Right atrium auricular region (tissue), 2 donors: ENCODE measurements at regions not wholly inside any gene's neighbourhood (a gene's known extent, or its start where the extent isn't known, plus 50 kb on each side); places are given as distances from the start of the nearest gene placed in this dataset.
"Not testable (repeated sequence)": the region's sequence is repeated elsewhere in the genome, so short reads cannot be mapped to it uniquely, and the experiment has no call there.

Experiments
- DNase-seq: peaks from one replicate; pipeline ENCODE4 v3.0.0-alpha.2; 2019; ENCODE audit warnings: low spot score
- H3K27ac ChIP-seq, 2 donors: fragments of 200-600 bp; sonication (generic); 1 replicate in 1 of 2; 2 replicates in 1 of 2; pipeline ENCODE4 v1.5.1; 2016 to 2019
- H3K27me3 ChIP-seq, 2 donors: fragments of 200-600 bp; sonication (generic); one replicate each; pipeline versions ENCODE4 v1.5.1 to v1.6.0; 2017 to 2019
- H3K36me3 ChIP-seq: fragments of 200-600 bp; sonication (generic); one replicate; pipeline ENCODE4 v1.5.1; 2016
- H3K4me1 ChIP-seq, 2 donors: fragments of 200-600 bp; sonication (generic); one replicate each; pipeline versions ENCODE4 v1.5.1 to v1.6.0; 2017 to 2019
- H3K4me3 ChIP-seq, 2 donors: fragments of 200-600 bp; sonication (generic); 1 replicate in 1 of 2; 2 replicates in 1 of 2; pipeline ENCODE4 v1.5.1; 2017 to 2019; ENCODE audit warnings: mild to moderate bottlenecking in 1 of 2, moderate library complexity in 1 of 2
- H3K9me3 ChIP-seq, 2 donors: fragments of 200-600 bp; sonication (generic); one replicate each; pipeline ENCODE4 v1.5.1; 2019
- CTCF ChIP-seq, 2 donors: fragments of 200-600 bp; sonication (generic); IDR thresholded peaks; one replicate each; pipeline ENCODE4 v1.5.1; 2019; ENCODE audit warnings: antibody characterized with exemption in 2 of 2

DNA sequence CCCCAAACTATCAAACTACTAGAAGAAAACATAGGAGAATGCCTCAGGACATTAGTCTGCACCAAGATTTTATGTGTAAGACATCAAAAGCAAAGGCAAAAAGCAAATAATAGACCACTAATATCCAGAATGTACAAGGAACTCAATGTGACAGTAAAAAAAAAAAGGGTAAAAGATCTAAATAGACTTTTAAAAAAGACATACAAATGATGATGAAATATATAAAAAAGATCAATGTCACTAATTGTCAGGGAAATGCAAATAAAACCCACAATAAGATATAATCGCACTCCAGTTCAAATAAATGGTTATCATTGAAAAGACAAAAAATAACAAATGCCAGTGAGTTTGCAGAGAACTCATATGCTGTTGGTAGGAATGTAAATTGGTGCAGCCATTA is 118.3 kb upstream of the DUSP22 start:
- no peaks in the 10 kb centered on the region for H3K4me1 ChIP-seq
- TF ChIP-seq CTCF (IDR thresholded peaks at IDR 0.05), result no peak
- H3K27ac ChIP-seq, result no peak overlapping the region
- H3K4me3 ChIP-seq, result no peak overlapping the region
- DNase-seq, result no peak
- no peaks in the 10 kb centered on the region for H3K36me3 ChIP-seq
- no peaks in the 10 kb centered on the region for H3K27me3 ChIP-seq
- H3K9me3 ChIP-seq, result no peaks in the 10 kb centered on the region

GRCh38 chr6:175680-176079 is 116.6 kb upstream of the DUSP22 start:
- H3K27me3 ChIP-seq, result no peaks in the 10 kb centered on the region
- no peaks in the 10 kb centered on the region for H3K9me3 ChIP-seq
- H3K4me1 ChIP-seq, result no peaks in the 10 kb centered on the region
- no peak overlapping the region for H3K27ac ChIP-seq
- no peak overlapping the region for H3K4me3 ChIP-seq
- DNase-seq, result no peak
- no peaks in the 10 kb centered on the region for H3K36me3 ChIP-seq
- TF ChIP-seq CTCF (IDR thresholded peaks at IDR 0.05), result no peak

GRCh38 chr6:176766-177165 is 115.5 kb upstream of the DUSP22 start:
- Histone ChIP-seq H3K27me3 (no peaks in the 10 kb centered on the region), H3K9me3 (no peaks in the 10 kb centered on the region), H3K4me1 (no peaks in the 10 kb centered on the region), H3K36me3 (no peaks in the 10 kb centered on the region), H3K27ac (no peak overlapping the region), H3K4me3 (no peak overlapping the region)
- TF ChIP-seq CTCF (IDR thresholded peaks at IDR 0.05), result no peak
- no peak for DNase-seq

GRCh38 chr6:178119-178518 is 114.2 kb upstream of the DUSP22 start:
- TF ChIP-seq CTCF (IDR thresholded peaks at IDR 0.05), result no peak
- DNase-seq, result no peak
- Histone ChIP-seq H3K27ac (no peak overlapping the region), H3K4me3 (no peak overlapping the region), H3K4me1 (no peaks in the 10 kb centered on the region), H3K36me3 (no peaks in the 10 kb centered on the region), H3K9me3 (no peaks in the 10 kb centered on the region), H3K27me3 (no peaks in the 10 kb centered on the region)

GRCh38 chr6:178929-179328 is 113.4 kb upstream of the DUSP22 start:
- not testable (repeated sequence) for H3K36me3 ChIP-seq

GRCh38 chr6:179340-179950 is 112.8 kb upstream of the DUSP22 start:
- Histone ChIP-seq H3K4me1 (no peaks in the 10 kb centered on the region), H3K4me3 (no peak overlapping the region), H3K36me3 (no peaks in the 10 kb centered on the region), H3K27ac (no peak overlapping the region), H3K27me3 (no peaks in the 10 kb centered on the region), H3K9me3 (no peaks in the 10 kb centered on the region)
- TF ChIP-seq CTCF (IDR thresholded peaks at IDR 0.05), result no peak
- no peak for DNase-seq

More at GRCh38 chr6:178929-179328, 113.4 kb upstream of the DUSP22 start:
- DNase-seq, H3K4me1 ChIP-seq, H3K27ac ChIP-seq, H3K27me3 ChIP-seq, H3K9me3 ChIP-seq, H3K4me3 ChIP-seq: not testable (repeated sequence)

DNA sequence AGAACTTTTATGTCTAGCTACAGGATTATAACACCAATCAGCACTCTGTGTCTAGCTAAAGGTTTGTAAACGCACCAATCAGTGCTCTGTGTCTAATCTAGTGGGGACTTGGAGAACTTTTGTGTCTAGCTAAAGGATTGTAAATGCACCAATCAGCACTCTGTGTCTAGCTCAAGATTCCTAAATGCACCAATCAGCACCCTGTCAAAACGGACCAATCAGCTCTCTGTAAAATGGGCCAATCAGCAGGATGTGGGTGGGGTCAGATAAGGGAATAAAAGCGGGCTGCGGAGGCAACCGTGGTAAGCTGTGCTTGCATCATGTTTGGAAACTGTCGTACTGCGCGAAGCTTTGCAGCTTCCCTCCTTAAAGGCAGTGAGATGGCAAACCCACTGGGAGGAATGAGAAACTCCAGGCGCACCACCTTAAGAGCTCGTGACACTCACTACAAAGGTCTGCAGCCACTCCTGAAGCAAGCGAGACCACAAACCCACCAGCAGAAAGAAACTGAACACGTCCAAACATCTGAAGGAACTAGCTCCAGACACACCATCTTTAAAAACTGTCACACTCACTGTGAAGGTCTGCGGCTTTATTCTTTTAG is 112.1 kb upstream of the DUSP22 start:
- not testable (repeated sequence) for H3K36me3 ChIP-seq, DNase-seq

More for the DNA sequence above, 112.1 kb upstream of the DUSP22 start:
- not testable (repeated sequence) for H3K9me3 ChIP-seq, H3K4me1 ChIP-seq, H3K27ac ChIP-seq, H3K27me3 ChIP-seq, H3K4me3 ChIP-seq
